NB4 (cell line): ENCODE measurements at regions not wholly inside any gene's neighbourhood (a gene's known extent, or its start where the extent isn't known, plus 50 kb on each side); places are given as distances from the start of the nearest gene placed in this dataset.
A peak's percentile ranks its signal among the peaks of the same experiment; 100 is the strongest.

Experiments used
- DNase-seq: peaks from one replicate; pipeline ENCODE4 v3.0.0; 2010; ENCODE audit warnings: low read depth
- H3K4me3 ChIP-seq: one replicate; pipeline ENCODE4 v1.5.1; 2011; ENCODE audit warnings: mild to moderate bottlenecking, low read depth, low read length, moderate library complexity
- CTCF ChIP-seq: IDR thresholded peaks from one replicate; pipeline ENCODE4 v1.5.1; 2012; ENCODE audit warnings: low read depth, low read length
- MAX ChIP-seq: IDR thresholded peaks from 2 replicates; pipeline ENCODE4 v1.6.1; 2011; ENCODE audit warnings: low read depth, low read length
- MYC ChIP-seq: IDR thresholded peaks from 2 replicates; pipeline ENCODE4 v1.6.1; 2011; ENCODE audit warnings: low read depth, low read length
- POLR2A ChIP-seq: IDR thresholded peaks from 2 replicates; pipeline ENCODE4 v1.6.1; 2011; ENCODE audit warnings: mild to moderate bottlenecking; ENCODE audit not compliant: insufficient read length; ENCODE audit errors: extremely low read depth

- TF ChIP-seq MYC, result no peak
- TF ChIP-seq CTCF, result no peak
- no peak for TF ChIP-seq POLR2A
- TF ChIP-seq MAX, result no peak
- no peak overlapping the region for H3K4me3 ChIP-seq
- DNase-seq, result no peak
Measured at GRCh38 chr7:156590212-156590611, 50.4 kb upstream of the RNF32 start.

GRCh38 chr7:156589808-156590207, 50.8 kb upstream of the RNF32 start:
- no peak overlapping the region for H3K4me3 ChIP-seq
- no peak for TF ChIP-seq CTCF
- TF ChIP-seq POLR2A, result no peak
- no peak for TF ChIP-seq MYC
- no peak for TF ChIP-seq MAX
- no peak for DNase-seq

GRCh38 chr7:156585926-156586325, 54.6 kb upstream of the RNF32 start:
- no peak overlapping the region for H3K4me3 ChIP-seq
- DNase-seq, result no peak
- TF ChIP-seq CTCF (no peak), MYC (no peak), POLR2A (no peak), MAX (no peak)

- no peak overlapping the region for H3K4me3 ChIP-seq
- DNase-seq, result no peak
- TF ChIP-seq POLR2A, result no peak
- no peak for TF ChIP-seq CTCF
- TF ChIP-seq MYC, result no peak
- no peak for TF ChIP-seq MAX
Measured at GRCh38 chr7:156585025-156585648, 55.4 kb upstream of the RNF32 start.

GRCh38 chr7:156582591-156583123, 57.9 kb upstream of the RNF32 start:
- peak; percentile 46 for DNase-seq
- no peak overlapping the region for H3K4me3 ChIP-seq
- no peak for TF ChIP-seq POLR2A
- TF ChIP-seq MYC, result no peak
- TF ChIP-seq CTCF, result peak; percentile 69

GRCh38 chr7:156580036-156580435, 60.5 kb upstream of the RNF32 start:
- H3K4me3 ChIP-seq, result no peak overlapping the region
- TF ChIP-seq POLR2A (no peak), MAX (no peak), CTCF (no peak), MYC (no peak)
- no peak for DNase-seq
